Endometrium (tissue), 2 donors: ENCODE measurements at regions not wholly inside any gene's neighbourhood (a gene's known extent, or its start where the extent isn't known, plus 50 kb on each side); places are given as distances from the start of the nearest gene placed in this dataset.

Experiments
- FAIRE-seq: peaks from 2 replicates; lab custom pipeline; 2012; peaks lifted over from hg19 to GRCh38; lab: Jason Lieb, UNC
- donor health status: control.
- donor health status: control.

GRCh38 chr12:38969706-38970105 is 64.3 kb upstream of the CPNE8 start:
- no peak for FAIRE-seq

- no peak for FAIRE-seq
Observed at GRCh38 chr12:38961683-38962082, 56.3 kb upstream of the CPNE8 start.

- no peak for FAIRE-seq
Observed at GRCh38 chr12:38961012-38961411, 55.6 kb upstream of the CPNE8 start.

- no peak for FAIRE-seq
Observed at GRCh38 chr12:38956337-38956736, 50.9 kb upstream of the CPNE8 start.
